DMS79 (cell line): ENCODE measurements at regions not wholly inside any gene's neighbourhood (a gene's known extent, or its start where the extent isn't known, plus 50 kb on each side); places are given as distances from the start of the nearest gene placed in this dataset.
"Not testable (repeated sequence)": the region's sequence is repeated elsewhere in the genome, so short reads cannot be mapped to it uniquely, and the experiment has no call there.

Experiments used
- DNase-seq: peaks from one replicate; lab custom pipeline; 2025; lab: John Stamatoyannopoulos, UW

DNA sequence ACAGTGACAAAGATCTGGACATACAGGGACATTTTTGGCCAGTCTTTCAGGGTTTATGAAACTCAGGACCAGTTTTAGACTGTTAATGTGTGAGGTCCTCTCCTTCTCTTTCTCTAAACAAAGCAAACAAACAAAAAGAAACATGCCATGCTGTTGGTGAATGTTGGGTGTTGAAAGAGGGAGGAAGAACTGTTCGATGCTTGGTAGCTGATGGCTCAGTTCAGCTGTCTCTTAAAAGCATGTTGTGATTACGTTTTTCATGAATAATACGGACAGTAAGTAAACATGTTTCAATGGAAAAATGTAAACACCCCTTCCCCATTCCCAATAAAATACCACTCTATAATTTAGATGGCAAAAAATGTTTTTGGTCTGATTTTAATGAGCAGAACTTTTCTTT, 219.1 kb downstream of the SEC23IP start:
- DNase-seq, result no peak

DNA sequence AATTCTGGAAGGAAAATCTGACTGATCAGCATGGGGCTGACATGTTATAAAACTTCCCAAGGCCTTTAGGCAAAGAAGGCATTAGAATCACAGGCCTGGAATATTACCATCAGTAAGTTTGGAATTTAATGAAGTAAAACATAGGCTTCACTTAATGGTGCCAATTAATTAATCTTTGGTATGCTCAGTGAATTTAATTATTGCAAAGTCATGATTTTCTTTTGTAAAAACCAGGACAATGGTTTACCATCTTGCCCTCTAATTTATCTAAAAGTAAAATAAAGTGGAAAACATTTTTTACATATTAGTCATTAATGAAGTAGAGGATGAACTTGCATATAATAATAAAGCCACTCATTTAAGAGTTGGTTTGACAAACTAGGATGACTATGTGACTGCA, 220.3 kb downstream of the SEC23IP start:
- no peak for DNase-seq

DNA sequence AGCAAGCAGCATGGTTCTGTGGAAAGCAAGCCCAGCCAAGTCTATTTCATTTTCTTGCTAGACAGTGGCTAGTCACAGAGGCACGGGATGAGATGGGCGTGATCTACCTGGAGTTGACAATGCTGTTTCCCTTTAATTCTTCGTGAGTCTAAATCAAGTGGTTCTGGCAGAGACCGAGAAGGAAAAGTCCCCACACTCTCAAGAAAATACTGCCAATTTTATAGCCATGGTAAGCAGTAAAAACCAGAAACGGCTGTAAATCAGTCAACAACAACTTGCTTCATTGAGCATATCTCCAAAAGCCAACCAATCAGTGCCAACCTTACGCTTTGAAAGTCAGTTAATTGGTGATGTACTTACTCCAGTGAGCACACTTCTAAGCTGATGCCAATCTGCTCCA, 223.4 kb downstream of the SEC23IP start:
- DNase-seq, result peak; percentile 88

DNA sequence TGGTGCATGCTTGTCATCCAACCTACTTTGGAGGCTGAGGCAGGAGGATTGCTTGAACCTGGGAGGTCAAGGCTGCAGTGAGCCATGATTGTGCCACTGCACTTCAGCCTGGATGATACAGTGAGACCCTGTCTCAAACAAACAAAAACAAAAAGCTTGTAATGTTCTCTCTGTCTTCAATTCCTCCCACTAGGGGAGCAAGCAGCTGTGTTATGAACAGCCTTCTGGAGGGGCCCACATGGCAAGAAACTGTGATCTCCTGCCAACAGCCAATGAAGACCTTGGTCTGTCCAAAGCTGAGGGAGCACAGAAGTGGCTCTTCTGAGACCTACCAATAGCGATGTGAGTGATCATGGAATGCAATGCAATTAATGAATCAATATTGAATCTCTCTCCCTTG, 229.2 kb downstream of the SEC23IP start:
- DNase-seq, result no peak

DNA sequence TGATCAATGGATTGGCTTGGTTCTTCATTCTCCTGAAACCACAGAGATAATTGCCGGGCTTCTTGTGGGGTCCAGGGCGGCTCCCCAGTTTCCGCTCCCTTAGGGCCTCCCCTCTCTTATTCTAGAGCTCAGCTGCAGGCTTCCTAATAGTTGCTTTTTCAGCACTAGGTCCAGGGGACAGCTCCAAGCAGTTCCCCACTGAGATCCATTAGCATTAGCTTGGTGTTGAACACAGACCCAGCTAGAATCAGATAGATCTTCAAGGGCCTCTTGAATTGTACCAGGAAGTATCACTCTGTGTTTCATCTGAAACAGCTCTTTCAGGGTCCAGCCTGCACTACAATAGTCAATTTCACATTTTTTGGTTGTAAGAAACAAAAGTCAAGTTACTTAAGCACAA, 238.7 kb downstream of the SEC23IP start:
- no peak for DNase-seq

DNA sequence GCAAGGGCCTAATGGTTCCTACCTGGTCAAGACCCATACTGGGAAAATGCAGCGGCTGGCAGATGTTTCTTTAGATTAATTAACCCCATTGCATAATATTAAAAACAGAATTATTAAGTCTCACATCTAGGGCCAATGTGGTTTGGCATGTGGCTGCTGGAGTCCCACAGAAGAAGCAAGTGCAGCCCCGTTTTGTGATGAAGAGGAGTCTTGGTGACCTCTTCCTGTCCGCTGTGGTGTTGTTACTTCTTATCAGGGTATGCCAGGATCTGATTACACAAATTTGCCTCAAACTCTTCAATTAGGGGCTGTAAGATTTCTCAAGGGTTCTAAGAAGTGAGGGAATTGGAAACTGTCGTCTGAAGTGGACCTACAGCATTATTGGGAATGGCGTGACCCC, 240.3 kb downstream of the SEC23IP start:
- DNase-seq, result no peak

DNA sequence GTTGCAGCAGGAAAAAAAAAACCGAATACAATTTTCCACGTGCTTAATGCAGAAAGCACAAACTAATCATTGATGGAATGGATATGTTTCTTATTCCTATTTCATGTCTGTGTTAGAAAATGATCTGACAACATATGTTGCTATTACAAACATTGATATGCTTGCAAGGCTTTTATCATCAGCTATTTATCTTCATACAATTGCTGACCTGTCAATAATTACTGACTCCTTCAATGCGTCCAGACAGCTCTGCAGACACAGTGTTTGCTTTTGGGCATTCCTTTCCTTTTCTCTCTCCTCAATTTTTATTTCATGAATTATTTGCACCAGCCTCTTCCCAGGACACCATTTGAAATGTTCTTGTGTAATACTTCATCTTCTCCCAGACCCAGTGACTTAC, 246.2 kb downstream of the SEC23IP start:
- no peak for DNase-seq

DNA sequence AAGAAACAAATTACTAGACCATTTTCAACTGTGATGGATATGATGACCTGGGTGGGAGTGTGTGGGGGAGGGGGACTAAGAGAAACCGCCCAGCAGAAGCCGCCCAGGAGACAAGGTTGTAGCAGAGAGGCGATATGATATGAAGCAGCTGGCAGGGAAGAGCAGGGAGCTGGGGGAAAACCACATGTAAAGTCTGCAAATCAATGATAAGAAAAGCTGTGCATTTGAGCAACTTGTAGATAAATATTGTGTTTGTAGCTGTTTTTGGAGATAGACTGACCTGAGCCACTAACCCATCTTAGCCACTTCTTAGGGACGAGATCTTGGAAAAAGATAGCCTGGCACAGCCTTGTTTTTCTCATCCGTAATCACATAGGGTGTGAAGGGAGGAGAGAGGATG, 252.6 kb downstream of the SEC23IP start:
- no peak for DNase-seq

DNA sequence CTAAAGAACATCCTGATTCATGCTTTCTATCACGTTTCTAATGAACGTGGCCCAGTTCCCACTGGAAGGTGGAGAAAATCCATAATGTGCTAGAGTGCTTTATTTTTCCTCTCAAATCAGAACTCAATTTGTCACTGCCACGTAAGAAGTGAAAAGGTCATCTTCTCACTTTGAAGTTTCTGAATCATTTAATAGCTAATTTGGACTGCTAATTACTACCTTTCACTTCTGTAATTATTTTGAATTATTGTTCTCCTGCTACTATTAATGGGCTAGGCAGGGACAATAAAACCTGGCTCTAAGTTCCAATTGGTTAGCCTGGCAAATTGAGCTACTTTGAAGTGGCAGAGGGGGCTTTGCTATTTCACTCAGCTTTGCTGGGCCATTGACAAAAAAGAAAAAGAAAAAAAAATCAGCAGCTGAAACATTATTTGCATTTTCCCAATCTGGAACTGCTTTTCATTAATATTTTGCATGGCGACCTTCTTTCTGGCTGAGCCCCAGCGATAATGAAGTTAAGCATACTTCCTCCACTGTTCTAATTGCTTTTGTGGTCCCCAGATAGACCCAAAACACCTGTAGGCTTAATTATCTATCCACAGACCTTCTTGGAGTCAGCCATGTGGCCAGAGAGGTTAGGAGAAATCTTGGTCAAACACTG, 264.2 kb downstream of the SEC23IP start:
- no peak for DNase-seq

DNA sequence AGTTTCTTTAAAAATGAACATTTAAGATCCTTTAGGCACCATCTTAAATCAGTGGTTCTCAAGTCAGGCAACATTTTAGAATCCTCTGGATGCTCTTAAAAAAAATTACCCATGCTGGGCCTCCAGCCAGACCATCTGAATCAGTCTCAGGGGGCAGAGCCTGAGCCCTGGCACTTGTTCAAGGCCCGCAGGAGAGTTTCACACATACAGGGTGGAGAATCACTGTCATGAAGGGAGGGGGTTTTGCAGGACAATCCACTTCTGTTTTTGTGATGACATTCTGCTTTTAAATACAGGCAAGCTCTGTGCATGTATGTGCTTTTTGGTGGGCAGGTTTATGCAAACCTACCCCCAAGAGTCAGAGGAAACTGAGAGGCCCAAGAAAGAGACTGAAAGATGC, 268.6 kb downstream of the SEC23IP start:
- no peak for DNase-seq

DNA sequence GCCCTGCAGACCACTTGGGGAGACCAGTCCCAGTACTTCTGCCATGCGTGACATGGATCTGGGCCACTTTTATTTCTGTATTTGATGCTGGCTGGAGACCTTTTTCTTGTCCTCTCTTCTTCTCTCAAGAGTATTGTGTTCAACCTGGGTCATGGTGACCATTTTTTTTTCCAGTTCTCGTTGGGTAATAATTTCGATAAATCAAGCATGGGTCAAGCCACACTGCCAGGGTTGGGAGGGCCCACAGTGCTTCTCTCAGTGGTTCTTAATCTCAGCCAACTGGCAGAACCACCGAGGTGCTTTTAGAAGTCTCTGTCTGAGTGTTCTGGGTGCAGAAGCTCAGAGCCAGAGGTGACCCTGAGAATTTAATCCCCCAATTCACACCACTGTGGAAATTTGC, 269.9 kb downstream of the SEC23IP start:
- no peak for DNase-seq

DNA sequence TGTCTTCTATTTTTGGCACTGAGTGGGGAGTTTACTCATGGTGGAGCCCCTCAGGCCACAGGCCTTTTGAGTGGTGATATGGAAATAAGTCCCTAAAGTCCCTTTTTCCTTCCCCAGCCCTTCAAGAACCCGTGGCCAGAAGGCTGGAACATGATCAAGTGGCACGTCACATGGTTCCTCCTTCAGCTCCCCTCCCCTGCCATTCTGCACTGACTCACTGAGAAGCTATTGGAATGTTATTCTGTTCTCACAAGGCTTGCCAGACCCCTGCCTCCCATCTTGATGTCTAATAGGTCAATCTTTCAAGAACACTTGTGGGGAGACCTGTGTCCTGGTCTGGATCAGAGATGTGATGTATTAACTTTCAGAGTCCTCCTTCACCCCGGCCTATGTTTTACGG, 279.8 kb downstream of the SEC23IP start:
- DNase-seq, result no peak

DNA sequence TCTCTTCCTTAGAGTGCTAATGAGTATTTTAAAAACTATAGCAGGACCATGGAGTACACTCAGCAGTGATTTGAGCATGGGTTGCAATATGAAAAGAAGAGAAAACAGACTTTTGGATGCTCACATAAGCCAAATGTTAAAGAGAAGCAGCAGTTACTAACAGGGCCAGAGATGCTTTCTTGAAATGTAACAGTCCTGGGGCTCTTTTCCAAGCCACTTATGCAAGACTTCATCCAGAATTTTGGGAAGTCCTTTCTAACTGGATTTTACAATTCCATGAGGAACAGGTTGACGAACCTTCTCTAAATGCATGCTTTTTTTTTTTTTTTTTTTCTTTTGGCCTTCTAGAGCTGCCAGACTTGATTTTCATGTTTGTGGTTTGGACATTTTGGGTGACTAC, 282.0 kb downstream of the SEC23IP start:
- DNase-seq, result no peak

DNA sequence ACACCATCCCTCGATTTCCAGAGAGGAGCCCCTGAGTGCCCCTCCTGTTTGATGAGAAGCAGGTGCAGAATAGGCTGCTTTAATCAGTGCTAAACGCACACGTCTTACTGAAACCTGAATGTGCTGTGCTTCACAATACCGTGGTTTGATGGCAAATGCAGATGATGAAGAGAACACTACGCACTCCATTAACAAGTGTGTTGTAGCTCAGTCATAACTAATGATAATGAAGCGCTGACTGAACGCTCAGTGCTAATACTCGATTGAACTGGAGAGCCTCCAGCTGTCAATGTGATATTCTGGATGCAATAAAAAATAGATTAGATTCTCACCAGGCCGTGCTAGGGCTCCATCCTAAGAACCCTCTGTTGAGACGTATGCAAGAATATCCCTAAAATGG, 279.7 kb upstream of the PLPP4 start:
- DNase-seq, result peak; percentile 36

DNA sequence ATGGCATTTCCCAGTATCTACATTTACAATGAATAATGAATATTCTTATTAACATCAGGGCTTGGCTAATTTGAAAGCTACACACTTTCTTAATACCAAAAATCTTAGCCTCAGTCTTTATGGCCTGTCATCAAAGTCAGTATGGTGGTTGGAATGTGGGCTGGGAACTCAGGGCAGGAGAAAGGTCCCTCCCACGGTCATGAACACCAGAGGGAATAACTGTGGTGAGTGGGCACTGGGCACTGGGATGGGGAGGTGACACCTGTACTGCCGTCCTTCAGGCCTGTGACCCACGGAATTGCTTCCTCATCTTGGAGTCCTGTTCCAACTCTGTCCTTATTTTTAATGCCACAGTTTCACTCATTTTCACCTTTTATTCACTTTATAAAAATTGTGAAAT, 276.9 kb upstream of the PLPP4 start:
- DNase-seq, result no peak

DNA sequence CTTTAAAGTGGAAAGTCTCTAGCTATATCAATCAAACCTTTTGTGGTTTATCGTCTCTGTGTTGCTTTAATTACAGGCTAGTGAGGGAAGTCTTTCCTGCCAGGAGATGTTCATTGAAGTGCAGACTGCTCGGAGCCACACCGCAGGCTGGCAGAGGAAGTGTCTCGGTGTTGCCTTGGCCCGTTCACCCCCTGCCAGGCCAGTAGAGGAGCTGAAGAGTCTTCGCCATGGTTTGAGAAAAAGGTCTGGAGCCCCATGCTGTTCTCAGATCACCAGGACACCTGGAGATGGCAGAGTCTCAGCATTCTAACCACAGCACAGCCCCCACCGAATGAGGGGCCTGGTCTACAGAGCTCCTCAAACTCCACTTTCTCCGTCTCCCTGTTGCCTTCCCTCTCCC, 275.9 kb upstream of the PLPP4 start:
- DNase-seq, result peak; percentile 47

DNA sequence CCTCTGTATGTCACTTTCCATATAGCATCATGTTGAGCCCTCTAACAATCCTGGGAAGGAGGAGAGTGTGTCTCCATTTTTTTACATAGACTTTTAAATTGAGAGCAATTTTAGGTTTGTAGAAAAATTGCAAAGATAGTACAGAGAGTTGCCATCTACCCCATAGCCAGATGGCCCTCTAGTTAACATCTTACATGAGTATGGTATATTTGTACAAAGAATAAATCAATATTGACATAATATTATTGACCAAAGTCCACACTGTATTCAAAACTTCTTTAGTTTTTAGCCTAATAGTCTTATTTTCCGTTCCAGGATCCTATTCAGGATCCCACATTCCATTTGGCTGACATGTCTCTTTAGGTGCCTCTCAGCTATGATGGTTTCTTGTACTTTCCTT, 274.6 kb upstream of the PLPP4 start:
- DNase-seq, result no peak

DNA sequence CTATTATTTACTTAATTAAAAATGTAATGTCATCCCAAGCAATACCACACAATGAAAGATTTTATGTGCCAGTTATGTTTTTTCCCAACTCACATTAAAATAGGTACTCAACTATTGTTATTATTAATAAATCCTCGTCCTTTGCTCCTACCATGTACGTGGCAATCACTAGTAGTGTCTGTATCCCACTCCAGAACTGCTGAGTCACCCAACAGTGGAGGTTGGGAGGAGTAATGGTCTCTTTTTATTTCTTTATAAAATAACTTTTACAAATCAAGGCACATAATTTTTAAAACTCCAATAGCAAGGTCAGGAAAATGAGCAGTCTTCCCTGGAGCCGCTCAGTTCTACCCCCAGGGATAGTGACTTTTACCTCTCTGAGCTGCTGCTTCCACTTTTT, 273.5 kb upstream of the PLPP4 start:
- no peak for DNase-seq

DNA sequence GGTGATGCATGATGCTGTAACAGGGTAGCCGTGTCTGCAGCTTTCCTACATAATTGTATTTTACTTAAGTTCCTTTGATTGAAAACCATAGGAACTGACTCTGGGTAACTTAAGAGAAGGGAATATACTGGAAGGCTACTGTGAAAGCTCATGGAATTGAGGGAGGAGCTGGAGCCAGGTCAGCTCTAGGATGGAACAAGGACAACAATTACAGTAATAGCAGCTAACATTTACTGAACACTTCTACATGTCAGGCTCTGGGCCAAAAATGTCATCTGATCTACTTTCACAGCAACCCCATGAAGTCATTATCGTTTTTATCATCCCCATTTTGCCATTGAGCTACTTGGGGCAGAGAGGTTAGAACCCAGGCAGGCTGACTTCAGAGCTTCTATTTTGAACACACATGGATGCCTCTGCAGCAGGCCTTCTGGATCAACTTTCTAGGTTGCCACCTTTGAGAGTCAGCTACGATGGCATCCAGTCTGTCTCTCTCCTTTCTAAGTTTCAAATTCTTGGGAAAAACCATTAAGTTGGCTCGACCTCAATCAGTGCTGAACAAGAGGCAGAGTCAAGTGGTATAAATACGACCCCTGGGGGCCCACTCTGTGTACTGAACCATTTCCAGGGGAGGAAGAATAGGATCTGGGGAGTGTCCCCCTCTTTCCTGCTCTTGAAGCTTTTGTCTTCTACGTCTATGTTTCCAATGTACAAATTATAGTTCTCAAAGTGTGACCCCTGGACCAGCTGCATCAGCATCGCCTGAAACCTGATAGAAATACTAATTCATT, 272.3 kb upstream of the PLPP4 start:
- peak; percentile 26 for DNase-seq

DNA sequence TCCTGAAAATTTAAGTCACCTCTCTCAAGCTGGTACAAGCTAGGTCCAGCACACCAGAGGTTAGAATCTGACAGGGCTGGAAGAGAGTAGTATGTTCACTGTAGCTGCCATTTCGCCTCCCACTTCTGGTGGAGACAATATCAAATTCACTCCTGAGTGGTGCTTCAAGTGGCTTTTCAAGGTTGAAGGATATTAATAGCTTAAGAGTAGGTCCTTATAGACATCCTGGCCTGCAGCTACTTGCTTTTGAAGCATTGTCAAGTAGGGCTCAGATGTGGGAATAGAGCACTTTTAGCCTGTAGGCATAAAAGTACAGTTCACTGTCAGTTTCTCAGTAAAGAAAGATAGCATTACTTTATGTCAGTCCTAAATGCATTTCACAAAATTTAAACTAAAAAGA, 270.5 kb upstream of the PLPP4 start:
- peak; percentile 83 for DNase-seq

DNA sequence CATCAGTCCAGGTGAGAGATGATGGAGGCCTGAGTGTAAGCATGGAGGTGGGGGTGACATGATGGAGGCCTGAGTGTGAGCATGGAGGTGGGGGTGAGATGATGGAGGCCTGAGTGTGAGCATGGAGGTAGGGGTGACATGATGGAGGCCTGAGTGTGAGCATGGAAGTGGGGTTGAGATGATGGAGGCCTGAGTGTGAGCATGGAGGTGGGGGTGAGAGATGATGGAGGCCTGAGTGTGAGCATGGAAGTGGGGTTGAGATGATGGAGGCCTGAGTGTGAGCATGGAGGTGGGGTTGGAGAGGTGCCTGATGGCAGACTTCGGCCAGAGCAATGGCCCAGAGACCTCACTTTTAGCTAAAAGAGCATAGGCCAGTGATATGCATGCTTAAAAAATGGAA, 269.9 kb upstream of the PLPP4 start:
- not testable (repeated sequence) for DNase-seq

DNA sequence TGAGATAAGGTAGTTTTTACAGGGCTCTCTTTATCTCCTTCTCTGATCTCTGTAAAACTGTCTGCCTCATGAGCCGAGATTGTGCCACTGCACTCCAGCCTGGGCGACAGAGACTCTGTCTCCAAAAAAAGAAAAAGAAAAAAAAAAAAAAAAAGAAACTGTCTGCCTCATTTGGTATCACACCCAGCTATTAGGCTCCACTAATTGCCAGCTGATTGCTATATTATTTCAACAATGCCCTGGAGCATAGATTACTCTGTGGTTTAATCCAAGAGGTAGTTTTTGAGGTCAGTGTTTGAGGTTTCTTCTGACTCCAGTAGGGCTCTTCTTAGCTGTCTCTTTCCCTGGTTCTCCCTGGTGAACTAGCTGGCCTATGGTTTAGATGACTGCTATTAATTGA, 268.1 kb upstream of the PLPP4 start:
- peak; percentile 42 for DNase-seq

DNA sequence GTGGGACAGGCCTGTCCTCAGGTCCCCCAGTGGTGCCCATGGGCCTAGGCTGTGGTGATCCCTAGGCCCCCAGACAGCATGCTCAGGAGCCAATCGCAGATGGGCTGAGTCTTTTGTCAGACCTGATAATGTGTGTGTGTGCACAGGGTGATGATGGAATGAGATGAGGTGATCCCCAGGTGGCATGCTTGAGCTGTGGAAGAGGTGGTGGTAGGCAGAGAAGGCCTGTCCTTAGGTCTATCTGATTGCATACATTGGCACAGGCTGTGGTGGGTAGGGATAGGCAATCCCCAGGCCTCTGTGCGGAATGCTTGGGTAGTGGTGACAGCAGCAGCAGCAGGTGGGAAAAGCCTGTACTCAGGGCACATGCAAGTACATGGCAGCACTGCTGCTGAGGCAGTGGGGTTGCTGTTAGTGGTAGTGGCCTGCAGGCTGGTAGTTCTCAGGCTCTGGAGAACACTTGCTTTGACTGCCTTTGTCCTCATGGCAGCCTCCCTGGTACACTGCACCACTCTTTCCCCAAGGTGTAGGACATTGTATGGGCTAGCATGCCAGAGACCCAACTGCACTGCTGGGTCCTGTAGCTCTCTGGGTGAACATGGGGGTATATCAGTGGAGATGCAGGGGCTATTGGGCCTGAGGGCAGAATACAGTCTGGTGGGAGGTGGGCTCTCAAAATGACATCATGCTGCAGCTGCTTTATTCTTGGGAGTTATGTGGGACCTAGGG, 260.9 kb upstream of the PLPP4 start:
- no peak for DNase-seq
